K562 (cell line): ENCODE measurements at regions not wholly inside any gene's neighbourhood (a gene's known extent, or its start where the extent isn't known, plus 50 kb on each side); places are given as distances from the start of the nearest gene placed in this dataset.

Experiments
- ARHGAP35 ChIP-seq: fragments of 450-650 bp; IDR thresholded peaks from 2 replicates; pipeline ENCODE4 v1.6.1; 2018; ENCODE audit not compliant: partially characterized antibody
- CEBPG ChIP-seq, 3 experiments: fragments of 200-800 bp in 1 of 3; sonication (Bioruptor generic) in 1 of 3; sonication (generic) in 1 of 3; formaldehyde crosslinking in 1 of 3; IDR thresholded peaks in 2 of 3; conservative IDR thresholded peaks in 1 of 3; 2 replicates each; pipeline versions ENCODE4 v1.6.1 to v1.8.0; 2016 to 2022; ENCODE audit warnings: missing compliant biosample characterization in 2 of 3, missing genetic modification characterization in 2 of 3, mild to moderate bottlenecking in 1 of 3, missing genetic modification reagents in 1 of 3
- EP300 ChIP-seq: IDR thresholded peaks from 2 replicates; pipeline ENCODE4 v1.6.1; 2012; ENCODE audit warnings: low read length, improper control_type of control experiment
- ESRRA ChIP-seq: fragments of 450-650 bp; IDR thresholded peaks from 2 replicates; pipeline ENCODE4 v1.6.1; 2014; ENCODE audit warnings: low read depth, mild to moderate bottlenecking, moderate library complexity, borderline replicate concordance
- ETV1 ChIP-seq: fragments of 450-650 bp; conservative IDR thresholded peaks from 2 replicates; pipeline ENCODE4 v1.6.1; 2016; ENCODE audit warnings: missing genetic modification characterization, control low read depth, low read depth, missing compliant biosample characterization
- HDAC3 ChIP-seq: fragments of 450-650 bp; IDR thresholded peaks from 2 replicates; pipeline ENCODE4 v1.6.1; 2018; ENCODE audit warnings: borderline replicate concordance, mild to moderate bottlenecking, moderate library complexity; ENCODE audit not compliant: partially characterized antibody
- KLF13 ChIP-seq: fragments of 450-650 bp; IDR thresholded peaks from 2 replicates; pipeline ENCODE4 v1.6.1; 2016; ENCODE audit warnings: missing genetic modification characterization, low read depth, mild to moderate bottlenecking, missing compliant biosample characterization, moderate library complexity, borderline replicate concordance
- MED1 ChIP-seq: sonication (generic); formaldehyde crosslinking; IDR thresholded peaks from 2 replicates; pipeline ENCODE4 v1.8.1; 2023; ENCODE audit warnings: missing genetic modification reagents, borderline replicate concordance
- POLR2AphosphoS5 ChIP-seq: IDR thresholded peaks from 2 replicates; pipeline ENCODE4 v1.6.1; 2011; ENCODE audit warnings: mild to moderate bottlenecking, low read depth, low read length, moderate library complexity; ENCODE audit not compliant: control insufficient read depth, insufficient read depth
- RB1 ChIP-seq: fragments of 450-650 bp; IDR thresholded peaks from 2 replicates; pipeline ENCODE4 v1.6.1; 2017; ENCODE audit warnings: low read depth, mild to moderate bottlenecking
- SOX6 ChIP-seq: fragments of 450-650 bp; IDR thresholded peaks from 2 replicates; pipeline ENCODE4 v1.6.1; 2014; ENCODE audit warnings: mild to moderate bottlenecking
- TCF7 ChIP-seq: sonication (generic); IDR thresholded peaks from 2 replicates; pipeline ENCODE4 v1.6.1; 2016; ENCODE audit warnings: antibody characterized with exemption, borderline replicate concordance
- TRIM24 ChIP-seq, 2 experiments: fragments of 450-650 bp; IDR thresholded peaks; 2 replicates each; pipeline ENCODE4 v1.6.1; 2016
- ZNF175 ChIP-seq: fragments of 200-800 bp; sonication (Bioruptor generic); IDR thresholded peaks from 2 replicates; pipeline ENCODE4 v1.6.1; 2016; ENCODE audit warnings: low read depth, mild to moderate bottlenecking, missing genetic modification characterization, missing compliant biosample characterization
- ZNF24 ChIP-seq: fragments of 450-650 bp; IDR thresholded peaks from 2 replicates; pipeline ENCODE4 v1.6.1; 2016
- ZNF584 ChIP-seq: fragments of 200-800 bp; sonication (Bioruptor generic); IDR thresholded peaks from 2 replicates; pipeline ENCODE4 v1.6.1; 2016; ENCODE audit warnings: low read depth, mild to moderate bottlenecking, missing genetic modification characterization, missing compliant biosample characterization
- ZNF589 ChIP-seq: fragments of 200-800 bp; sonication (Bioruptor generic); IDR thresholded peaks from 2 replicates; pipeline ENCODE4 v1.6.1; 2016; ENCODE audit warnings: low read depth, missing genetic modification characterization, missing compliant biosample characterization
- ZNF785 ChIP-seq: fragments of 250-450 bp; sonication (Bioruptor Pico); IDR thresholded peaks from 2 replicates; pipeline ENCODE4 v1.4.0; 2020; ENCODE audit warnings: mild to moderate bottlenecking
- ZSCAN32 ChIP-seq: fragments of 450-650 bp; formaldehyde crosslinking; IDR thresholded peaks from 2 replicates; pipeline ENCODE4 v1.4.0; 2020; ENCODE audit warnings: mild to moderate bottlenecking, moderate library complexity
- TF ChIP-seq, protein P1 (sequence below), 2 experiments: fragments of 450-650 bp in 1 of 2; sonication (generic) in 1 of 2; formaldehyde crosslinking in 1 of 2; IDR thresholded peaks in 1 of 2; conservative IDR thresholded peaks in 1 of 2; 2 replicates each; pipeline versions ENCODE4 v1.6.1 to v1.8.1; 2016 to 2023; ENCODE audit warnings: mild to moderate bottlenecking in 2 of 2, moderate library complexity in 2 of 2, inconsistent platforms in 1 of 2, missing genetic modification reagents in 1 of 2

DNA sequence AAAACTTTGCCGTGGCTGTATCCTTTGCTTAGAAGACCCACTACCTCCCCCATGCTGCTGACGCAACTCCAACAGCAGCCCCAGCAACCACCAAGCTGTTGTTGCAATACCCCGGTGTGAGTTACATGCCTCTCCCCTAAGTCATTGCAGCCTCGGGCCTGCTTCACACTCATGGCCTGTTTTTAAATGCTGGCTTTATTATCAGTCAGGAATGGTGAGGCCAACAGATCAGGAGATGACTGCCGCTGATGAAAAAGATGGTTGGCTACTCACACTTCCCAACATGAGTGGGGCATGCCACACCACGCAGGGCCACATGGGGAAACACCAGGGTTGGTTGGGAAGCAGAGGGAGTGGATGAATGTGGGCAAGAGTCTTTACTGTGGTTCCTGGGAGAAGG is 171.5 kb upstream of the SYT13 start (continued):
- TF ChIP-seq KLF13 (tag) (no peak), RB1 (no peak), TCF7 (no peak), TRIM24 (IDR thresholded peaks at IDR 0.05) (peak; percentile 80 to 87; a peak in 2 of 4 replicates), SOX6 (0 out of 2 replicates have a peak, but pooled peaks have one; percentile 10), ZNF785 (CRISPR knock-in tag) (no peak), ZNF584 (CRISPR knock-in tag) (peak; percentile 95), ZSCAN32 (CRISPR knock-in tag) (peak; percentile 71; the same call in 1 of the 2 replicates), ZNF24 (0 out of 2 replicates have a peak, but pooled peaks have one; percentile 13), POLR2AphosphoS5 (no peak), MED1 (no peak), HDAC3 (no peak), ETV1 (tag) (0 out of 2 replicates have a peak, but pooled peaks have one; percentile 17), ZNF175 (peak; percentile 97), ZNF589 (CRISPR knock-in tag) (peak; percentile 81; the same call in 1 of the 2 replicates), ARHGAP35 (no peak), CEBPG (CRISPR knock-in tag; IDR thresholded peaks at IDR 0.05) (peak; percentile 78), CEBPG (tag; conservative IDR thresholded peaks at IDR 0.05 in 1 of 2, IDR thresholded peaks at IDR 0.05 in 1 of 2) (peak; percentile 87 to 93), EP300 (peak; percentile 29; the same call in 1 of the 2 replicates), ESRRA (0 out of 2 replicates have a peak, but pooled peaks have one; percentile 15)
- TF ChIP-seq, protein P1, sequence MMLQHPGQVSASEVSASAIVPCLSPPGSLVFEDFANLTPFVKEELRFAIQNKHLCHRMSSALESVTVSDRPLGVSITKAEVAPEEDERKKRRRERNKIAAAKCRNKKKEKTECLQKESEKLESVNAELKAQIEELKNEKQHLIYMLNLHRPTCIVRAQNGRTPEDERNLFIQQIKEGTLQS (IDR thresholded peaks at IDR 0.05) = peak; percentile 82
- TF ChIP-seq, protein P1 (CRISPR knock-in tag; conservative IDR thresholded peaks at IDR 0.05) = no peak
